GM06990 (cell line): ENCODE measurements at regions not wholly inside any gene's neighbourhood (a gene's known extent, or its start where the extent isn't known, plus 50 kb on each side); places are given as distances from the start of the nearest gene placed in this dataset.

Source experiments
- DNase-seq: peaks from one replicate; pipeline ENCODE4 v3.0.0-alpha.2; 2011; ENCODE audit not compliant: insufficient read length; ENCODE audit errors: extremely low read depth
- H3K27me3 ChIP-seq: replicated peaks from 2 replicates; pipeline ENCODE4 v1.6.0; 2011; ENCODE audit warnings: low read length; ENCODE audit not compliant: control insufficient read depth, insufficient read depth
- H3K36me3 ChIP-seq: 2 replicates; pipeline ENCODE4 v1.5.1; 2011; ENCODE audit warnings: low read length; ENCODE audit not compliant: control insufficient read depth, insufficient read depth
- H3K4me3 ChIP-seq: replicated peaks from 2 replicates; pipeline ENCODE4 v1.5.1; 2011; ENCODE audit warnings: low read depth, mild to moderate bottlenecking, control low read depth, low read length
- TF ChIP-seq, protein P1 (sequence below): IDR thresholded peaks from 2 replicates; pipeline ENCODE4 v1.5.1; 2011; ENCODE audit warnings: low read length, control low read depth, mild to moderate bottlenecking, inconsistent platforms; ENCODE audit not compliant: insufficient read depth, poor library complexity, severe bottlenecking

DNA sequence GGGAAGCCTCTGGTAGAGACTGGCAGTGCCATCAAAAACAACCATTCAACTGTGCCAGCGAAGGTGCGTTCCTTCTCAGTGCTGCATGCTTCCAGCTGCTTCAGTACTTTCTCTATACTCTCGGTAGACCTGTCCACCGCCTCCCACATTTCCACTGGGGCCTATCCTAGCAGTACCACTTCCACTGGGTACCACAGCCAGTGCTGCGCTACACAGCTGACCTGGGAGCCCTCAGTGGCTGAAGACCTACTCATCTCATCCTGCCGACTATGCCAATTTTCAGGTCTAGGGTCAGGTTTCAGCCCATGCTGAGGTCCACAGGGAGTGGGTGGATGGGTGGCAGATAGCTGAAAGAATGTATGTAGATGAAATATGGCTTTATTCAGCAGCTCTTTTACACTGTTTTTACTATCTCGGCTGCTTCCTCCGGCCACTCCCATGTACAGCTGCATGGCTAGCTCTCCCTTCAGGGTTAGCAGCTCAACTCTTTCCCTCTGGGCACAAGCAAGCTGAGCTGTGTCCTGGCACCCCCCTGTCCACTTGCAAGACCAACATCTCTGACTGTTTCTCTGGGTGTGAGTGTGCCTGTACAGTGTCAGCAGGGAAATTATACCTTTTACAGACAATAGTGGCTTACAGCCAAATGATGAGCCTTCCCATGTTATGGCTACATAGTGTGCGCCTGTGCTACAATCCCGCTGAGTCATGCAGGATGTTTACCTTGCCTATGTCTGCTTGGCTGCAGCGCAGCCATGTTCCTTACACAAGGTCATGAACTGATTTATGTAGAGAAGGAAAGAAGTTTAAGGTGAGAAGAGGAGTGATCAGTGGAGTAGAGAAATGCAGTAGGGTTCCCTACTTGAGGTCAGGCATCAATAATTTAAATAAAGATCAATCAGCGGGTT is 125.7 kb upstream of the DDHD1 start:
- Histone ChIP-seq H3K4me3 (no peak overlapping the region), H3K27me3 (no peaks in the 10 kb centered on the region), H3K36me3 (no peaks in the 10 kb centered on the region)
- TF ChIP-seq, protein P1, sequence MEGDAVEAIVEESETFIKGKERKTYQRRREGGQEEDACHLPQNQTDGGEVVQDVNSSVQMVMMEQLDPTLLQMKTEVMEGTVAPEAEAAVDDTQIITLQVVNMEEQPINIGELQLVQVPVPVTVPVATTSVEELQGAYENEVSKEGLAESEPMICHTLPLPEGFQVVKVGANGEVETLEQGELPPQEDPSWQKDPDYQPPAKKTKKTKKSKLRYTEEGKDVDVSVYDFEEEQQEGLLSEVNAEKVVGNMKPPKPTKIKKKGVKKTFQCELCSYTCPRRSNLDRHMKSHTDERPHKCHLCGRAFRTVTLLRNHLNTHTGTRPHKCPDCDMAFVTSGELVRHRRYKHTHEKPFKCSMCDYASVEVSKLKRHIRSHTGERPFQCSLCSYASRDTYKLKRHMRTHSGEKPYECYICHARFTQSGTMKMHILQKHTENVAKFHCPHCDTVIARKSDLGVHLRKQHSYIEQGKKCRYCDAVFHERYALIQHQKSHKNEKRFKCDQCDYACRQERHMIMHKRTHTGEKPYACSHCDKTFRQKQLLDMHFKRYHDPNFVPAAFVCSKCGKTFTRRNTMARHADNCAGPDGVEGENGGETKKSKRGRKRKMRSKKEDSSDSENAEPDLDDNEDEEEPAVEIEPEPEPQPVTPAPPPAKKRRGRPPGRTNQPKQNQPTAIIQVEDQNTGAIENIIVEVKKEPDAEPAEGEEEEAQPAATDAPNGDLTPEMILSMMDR: no peak
- DNase-seq: no peak

DNA sequence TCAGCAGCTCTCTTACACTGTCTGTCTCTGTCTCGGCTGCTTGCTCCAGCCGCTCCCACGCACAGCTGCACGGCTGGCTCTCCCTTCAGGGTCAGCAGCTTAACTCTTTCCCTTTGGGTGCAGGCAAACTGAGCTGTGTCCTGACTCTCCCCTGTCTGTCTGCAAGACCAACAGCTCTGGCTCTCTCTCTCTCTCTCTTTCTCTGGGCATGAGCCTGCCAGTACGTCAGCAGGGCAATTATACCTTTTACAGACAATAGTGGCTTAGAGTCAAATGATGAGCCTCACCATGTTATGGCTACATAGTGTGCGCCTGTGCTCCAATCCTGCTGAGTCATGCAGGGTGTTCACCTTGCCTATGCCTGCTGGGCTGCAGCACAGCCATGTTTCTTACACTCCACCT is 120.5 kb upstream of the DDHD1 start:
- no peak for DNase-seq
- Histone ChIP-seq H3K27me3 (no peaks in the 10 kb centered on the region), H3K36me3 (no peaks in the 10 kb centered on the region), H3K4me3 (no peak overlapping the region)
- TF ChIP-seq, protein P1: no peak

DNA sequence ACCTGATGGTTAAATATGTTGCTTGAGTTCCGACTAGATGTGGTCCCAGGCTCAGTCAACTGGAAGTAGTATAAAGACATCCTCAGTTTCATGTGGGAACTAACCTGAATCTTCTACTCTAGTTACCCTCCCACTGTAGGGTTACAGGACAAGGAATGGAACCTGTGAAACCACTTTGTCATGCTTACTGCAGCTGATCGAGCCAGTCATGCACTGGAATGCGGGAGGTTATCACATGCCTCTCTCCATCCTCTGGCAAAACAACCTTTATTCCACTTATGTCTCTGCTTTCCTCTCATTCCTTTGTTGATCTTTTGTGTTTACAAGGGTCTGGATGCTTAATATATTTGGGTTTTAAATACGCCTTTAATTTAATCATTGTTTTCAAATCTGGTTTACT is 111.9 kb upstream of the DDHD1 start:
- Histone ChIP-seq H3K36me3 (no peaks in the 10 kb centered on the region), H3K27me3 (no peaks in the 10 kb centered on the region), H3K4me3 (no peak overlapping the region)
- no peak for DNase-seq
- TF ChIP-seq, protein P1: no peak

DNA sequence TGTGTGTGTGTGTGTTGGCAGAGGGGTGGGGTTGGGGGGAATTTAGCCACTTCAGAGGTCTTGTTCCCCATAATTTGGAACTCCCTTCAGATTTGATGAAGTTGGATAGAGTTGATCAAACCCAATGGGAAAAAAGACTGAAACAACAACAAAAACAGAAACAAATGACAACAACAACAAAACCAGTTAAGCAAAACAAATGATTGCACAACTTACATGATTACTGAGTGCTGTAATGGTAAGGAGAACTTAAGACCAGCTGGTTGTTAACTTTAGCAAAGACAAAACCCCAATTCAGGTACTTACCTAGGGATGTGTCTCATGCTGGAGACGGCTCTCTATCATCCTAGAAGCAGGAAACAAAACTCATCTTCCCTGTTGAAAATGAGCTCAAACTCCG is 107.8 kb upstream of the DDHD1 start:
- no peaks in the 10 kb centered on the region for H3K36me3 ChIP-seq
- no peaks in the 10 kb centered on the region for H3K27me3 ChIP-seq
- DNase-seq: no peak
- TF ChIP-seq, protein P1: no peak
- H3K4me3 ChIP-seq: no peak overlapping the region

DNA sequence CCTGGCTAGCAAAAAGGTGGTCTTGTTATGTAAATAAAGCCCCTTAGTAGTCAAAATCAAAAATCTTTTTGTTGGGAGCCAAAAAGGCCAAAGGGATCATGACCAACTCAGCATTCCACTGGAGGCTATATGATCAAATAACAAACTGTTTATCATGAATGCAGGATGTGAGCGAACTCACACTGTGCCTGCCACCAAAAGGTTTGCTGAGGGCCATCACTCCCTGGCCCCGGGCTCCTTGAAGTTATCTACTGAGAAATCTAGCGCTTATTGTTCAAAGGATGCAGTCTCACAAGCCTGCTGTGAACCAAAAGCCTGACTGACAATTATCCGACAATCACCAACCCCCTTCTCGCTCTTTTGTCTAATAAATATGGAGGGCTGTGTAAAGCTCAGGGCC is 107.2 kb upstream of the DDHD1 start:
- no peak for DNase-seq
- Histone ChIP-seq H3K36me3 (no peaks in the 10 kb centered on the region), H3K4me3 (no peak overlapping the region), H3K27me3 (no peaks in the 10 kb centered on the region)
- TF ChIP-seq, protein P1: no peak
